HL-60 (cell line): ENCODE measurements at regions not wholly inside any gene's neighbourhood (a gene's known extent, or its start where the extent isn't known, plus 50 kb on each side); places are given as distances from the start of the nearest gene placed in this dataset.

Experiments
- CTCF ChIP-seq: IDR thresholded peaks from one replicate; pipeline ENCODE4 v1.5.1; 2011; ENCODE audit warnings: low read length, control low read depth, inconsistent platforms; ENCODE audit not compliant: insufficient read depth
- POLR2AphosphoS5 ChIP-seq: IDR thresholded peaks from 2 replicates; pipeline ENCODE4 v1.6.1; 2012; ENCODE audit warnings: low read depth
- SPI1 ChIP-seq: IDR thresholded peaks from 2 replicates; pipeline ENCODE4 v1.6.1; 2012; ENCODE audit warnings: low read depth, mild to moderate bottlenecking, borderline replicate concordance

GRCh38 chr11:27761356-27761755 lies 61.1 kb upstream of the BDNF start:
- no peak for TF ChIP-seq CTCF
- no peak for TF ChIP-seq SPI1
- TF ChIP-seq POLR2AphosphoS5, result no peak
